H1 (cell line): ENCODE measurements at regions not wholly inside any gene's neighbourhood (a gene's known extent, or its start where the extent isn't known, plus 50 kb on each side); places are given as distances from the start of the nearest gene placed in this dataset.

ENCODE experiments used
- CTCF ChIA-PET: fragments of 300-600 bp; sonication (Branson Sonifier 250); formaldehyde crosslinking; loops from one replicate; lab custom pipeline; 2021; ENCODE audit not compliant: partially characterized antibody; lab: Charles Lee
- POLR2A ChIA-PET: fragments of 300-600 bp; sonication (Branson Sonifier 250); formaldehyde crosslinking; loops from one replicate; lab custom pipeline; 2021; ENCODE audit warnings: inconsistent platforms; ENCODE audit not compliant: partially characterized antibody; lab: Charles Lee
- DNase-seq, 2 experiments: peaks; one replicate each; pipeline versions ENCODE4 v3.0.0 to v3.0.0-alpha.2; 2010 to 2022; ENCODE audit warnings: low spot score in 2 of 2, low read depth in 1 of 2, mixed read lengths in 1 of 2
- FAIRE-seq: peaks from 2 replicates; lab custom pipeline; 2011; peaks lifted over from hg19 to GRCh38; lab: Jason Lieb, UNC
- H2AFZ ChIP-seq: 2 replicates; pipeline ENCODE4 v1.8.1; 2012; ENCODE audit warnings: low read length, inconsistent platforms
- H2AK5ac ChIP-seq: 2 replicates; pipeline ENCODE4 v1.6.1; 2013; ENCODE audit warnings: low read depth, low read length
- H2BK120ac ChIP-seq: replicated peaks from 2 replicates; pipeline ENCODE3; 2013; ENCODE audit warnings: low read depth, low read length, inconsistent platforms
- H2BK12ac ChIP-seq: 2 replicates; pipeline ENCODE4 v1.6.1; 2013; ENCODE audit warnings: low read depth, low read length
- H2BK15ac ChIP-seq: 2 replicates; pipeline ENCODE4 v1.6.1; 2013; ENCODE audit warnings: low read length
- H2BK20ac ChIP-seq: 2 replicates; pipeline ENCODE4 v1.6.1; 2013; ENCODE audit warnings: low read length
- H2BK5ac ChIP-seq: 2 replicates; pipeline ENCODE4 v1.6.1; 2013; ENCODE audit warnings: low read depth, low read length
- H3K14ac ChIP-seq: 2 replicates; pipeline ENCODE4 v1.6.1; 2013; ENCODE audit warnings: inconsistent platforms; ENCODE audit not compliant: insufficient read length
- H3K18ac ChIP-seq: 2 replicates; pipeline ENCODE4 v1.6.1; 2013; ENCODE audit warnings: low read length; ENCODE audit errors: extremely low read depth
- H3K23ac ChIP-seq: 2 replicates; pipeline ENCODE4 v1.6.1; 2013; ENCODE audit warnings: inconsistent platforms; ENCODE audit not compliant: insufficient read length
- H3K23me2 ChIP-seq: 2 replicates; pipeline ENCODE4 v1.6.1; 2013; ENCODE audit warnings: low read depth, low read length
- H3K27ac ChIP-seq: 2 replicates; pipeline ENCODE4 v1.6.1; 2011; ENCODE audit warnings: low read depth, low read length, inconsistent platforms
- H3K27me3 ChIP-seq, 4 experiments: replicated peaks in 1 of 4; 1 replicate in 1 of 4; 2 replicates in 3 of 4; pipeline versions ENCODE4 v1.6.1 to v1.8.1; 2011 to 2013; ENCODE audit warnings: low read length in 3 of 4, mild to moderate bottlenecking in 3 of 4, inconsistent platforms in 2 of 4, mixed read lengths in 2 of 4, moderate library complexity in 1 of 4; ENCODE audit not compliant: control insufficient read depth in 3 of 4, insufficient read depth in 3 of 4; ENCODE audit errors: extremely low read depth in 1 of 4
- H3K36me3 ChIP-seq, 4 experiments: 2 replicates each; pipeline versions ENCODE4 v1.6.1 to v1.8.1; 2011 to 2013; ENCODE audit warnings: mild to moderate bottlenecking in 4 of 4, low read length in 3 of 4, moderate library complexity in 2 of 4, control low read depth in 1 of 4, inconsistent platforms in 1 of 4; ENCODE audit not compliant: insufficient read depth in 4 of 4, control insufficient read depth in 2 of 4
- H3K4ac ChIP-seq: replicated peaks from 2 replicates; pipeline ENCODE3; 2013; ENCODE audit warnings: low read length, low read depth, mixed read lengths, inconsistent platforms; ENCODE audit not compliant: insufficient read length
- H3K4me1 ChIP-seq, 4 experiments: replicated peaks in 1 of 4; 1 replicate in 1 of 4; 2 replicates in 3 of 4; pipeline versions ENCODE4 v1.6.1 to v1.8.1; 2011 to 2013; ENCODE audit warnings: low read length in 3 of 4, inconsistent platforms in 2 of 4, mixed read lengths in 1 of 4; ENCODE audit not compliant: insufficient read depth in 4 of 4, control insufficient read depth in 3 of 4
- H3K4me2 ChIP-seq, 2 experiments: 2 replicates each; pipeline versions ENCODE4 v1.6.1 to v1.8.1; 2011 to 2013; ENCODE audit warnings: low read depth in 2 of 2, low read length in 2 of 2, control low read depth in 1 of 2, inconsistent platforms in 1 of 2, mild to moderate bottlenecking in 1 of 2; ENCODE audit not compliant: insufficient read depth in 1 of 2
- H3K4me3 ChIP-seq, 4 experiments: fragments of 200-600, 300-600 bp in 1 of 4; sonication (generic), shearing (Covaris generic), sonication (Bioruptor Twin) in 1 of 4; 2 replicates each; pipeline versions ENCODE4 v1.5.1 to v1.8.1; 2011 to 2016; ENCODE audit warnings: low read length in 4 of 4, low read depth in 3 of 4, control low read depth in 2 of 4, inconsistent platforms in 2 of 4, mild to moderate bottlenecking in 2 of 4, mixed read lengths in 1 of 4, moderate library complexity in 1 of 4; ENCODE audit not compliant: insufficient read depth in 2 of 4; ENCODE audit errors: extremely low read depth in 1 of 4
- H3K56ac ChIP-seq: replicated peaks from 2 replicates; pipeline ENCODE3; 2013; ENCODE audit warnings: low read depth, mild to moderate bottlenecking, mixed read lengths, low read length, inconsistent platforms; ENCODE audit not compliant: insufficient read length
- H3K79me1 ChIP-seq: 2 replicates; pipeline ENCODE4 v1.6.1; 2013; ENCODE audit warnings: low read depth, low read length, control low read depth
- H3K79me2 ChIP-seq, 2 experiments: 2 replicates each; pipeline versions ENCODE4 v1.6.1 to v1.8.1; 2012 to 2013; ENCODE audit warnings: low read length in 2 of 2, mild to moderate bottlenecking in 2 of 2, inconsistent platforms in 1 of 2; ENCODE audit not compliant: insufficient read depth in 2 of 2, control insufficient read depth in 1 of 2
- H3K9ac ChIP-seq, 4 experiments: replicated peaks in 1 of 4; 1 replicate in 1 of 4; 2 replicates in 3 of 4; pipeline versions ENCODE4 v1.6.1 to v1.8.1; 2011 to 2013; ENCODE audit warnings: low read depth in 3 of 4, low read length in 3 of 4, control low read depth in 2 of 4, mild to moderate bottlenecking in 2 of 4, moderate library complexity in 2 of 4, inconsistent platforms in 1 of 4; ENCODE audit errors: extremely low read depth in 1 of 4
- H3K9me3 ChIP-seq, 2 experiments: 2 replicates each; pipeline versions ENCODE4 v1.6.1 to v1.8.1; 2012 to 2013; ENCODE audit warnings: mild to moderate bottlenecking in 2 of 2, moderate library complexity in 2 of 2, control low read depth in 1 of 2, inconsistent platforms in 1 of 2, low read depth in 1 of 2, low read length in 1 of 2, mixed read lengths in 1 of 2; ENCODE audit not compliant: insufficient read depth in 2 of 2
- H4K20me1 ChIP-seq, 2 experiments: replicated peaks in 1 of 2; 2 replicates each; pipeline versions ENCODE3 to v1.8.1; 2011 to 2013; ENCODE audit warnings: inconsistent platforms in 2 of 2, low read length in 2 of 2, mild to moderate bottlenecking in 1 of 2; ENCODE audit not compliant: insufficient read depth in 2 of 2, control insufficient read depth in 1 of 2
- H4K5ac ChIP-seq: 2 replicates; pipeline ENCODE4 v1.6.1; 2013; ENCODE audit warnings: low read length, low read depth, mixed read lengths, inconsistent platforms; ENCODE audit not compliant: insufficient read length
- H4K8ac ChIP-seq: 2 replicates; pipeline ENCODE4 v1.8.0; 2013; ENCODE audit warnings: mild to moderate bottlenecking, moderate library complexity, low read length, inconsistent platforms; ENCODE audit not compliant: insufficient read depth; ENCODE audit errors: extremely low read depth
- H4K91ac ChIP-seq: replicated peaks from 2 replicates; pipeline ENCODE3; 2013; ENCODE audit warnings: low read length, mixed read lengths, inconsistent platforms; ENCODE audit not compliant: insufficient read length
- BCL11A ChIP-seq, 2 experiments: IDR thresholded peaks; one replicate each; pipeline ENCODE4 v1.6.1; 2011; ENCODE audit warnings: low read depth in 2 of 2, low read length in 2 of 2, mild to moderate bottlenecking in 2 of 2
- EP300 ChIP-seq, 2 experiments: IDR thresholded peaks; 1 replicate in 1 of 2; 2 replicates in 1 of 2; pipeline ENCODE4 v1.6.1; 2011 to 2012; ENCODE audit warnings: low read depth in 2 of 2, low read length in 2 of 2, mild to moderate bottlenecking in 2 of 2, borderline replicate concordance in 1 of 2, inconsistent platforms in 1 of 2, moderate library complexity in 1 of 2
- KDM4A ChIP-seq: IDR thresholded peaks from one replicate; pipeline ENCODE4 v1.7.1; 2012; ENCODE audit warnings: low read depth, mild to moderate bottlenecking, moderate library complexity, low read length, inconsistent platforms; ENCODE audit not compliant: severe bottlenecking
- PHF8 ChIP-seq: fragments of 200-600 bp; sonication (generic); conservative IDR thresholded peaks from 2 replicates; pipeline ENCODE4 v1.7.1; 2012; ENCODE audit warnings: low read depth, mild to moderate bottlenecking, inconsistent platforms, low read length, moderate library complexity
- RFX5 ChIP-seq: IDR thresholded peaks from 2 replicates; pipeline ENCODE4 v1.6.1; 2011; ENCODE audit warnings: low read depth, low read length, improper control_type of control experiment, borderline replicate concordance
- WGBS, 2 experiments: shearing (Covaris generic) in 1 of 2; methylation state at CpG; one replicate each; pipeline versions ENCODE4 v1.1.6 to v1.1.7; 2013 to 2015; ENCODE audit warnings: low lambda C conversion rate in 2 of 2, mixed read lengths in 2 of 2, inconsistent platforms in 1 of 2, low coverage in 1 of 2, missing lambda C conversion rate in 1 of 2; ENCODE audit not compliant: insufficient replicate concordance in 2 of 2, insufficient coverage in 1 of 2, insufficient read length in 1 of 2; ENCODE audit errors: extremely low coverage in 1 of 2, missing lambda C conversion rate in 1 of 2; 5-methylcytosine and 5-hydroxymethylcytosine counted together
- TF ChIP-seq, protein P1 (sequence below): IDR thresholded peaks from 2 replicates; pipeline ENCODE4 v1.6.1; 2011; ENCODE audit warnings: low read length, improper control_type of control experiment

DNA sequence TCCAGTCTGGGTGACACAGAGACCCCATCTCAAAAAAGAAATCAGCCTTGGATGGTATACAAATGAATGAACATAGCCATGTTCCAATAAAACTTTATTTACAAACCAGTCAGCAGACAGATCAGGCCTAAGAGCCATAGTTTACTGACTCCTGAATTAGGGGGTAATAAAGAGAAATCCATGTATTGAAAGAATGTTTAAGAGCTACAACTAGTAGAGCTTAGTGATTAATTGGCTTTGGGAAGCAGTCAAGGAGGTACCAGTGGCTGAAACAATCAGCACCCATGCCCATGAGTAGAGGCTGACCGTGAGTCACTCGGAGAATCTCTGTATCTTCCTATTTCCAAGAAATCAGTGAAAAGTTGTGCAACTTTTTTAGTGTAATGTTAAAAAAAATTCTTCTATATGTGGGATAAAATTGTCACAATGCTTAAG is 223.6 kb upstream of the RREB1 start:
- no peak for TF ChIP-seq KDM4A
- no peak for TF ChIP-seq EP300 (IDR thresholded peaks at IDR 0.05; ENCODE audit: borderline replicate concordance in 1 of 2, low read depth in 2 of 2, low read length in 2 of 2)
- TF ChIP-seq, protein P1, sequence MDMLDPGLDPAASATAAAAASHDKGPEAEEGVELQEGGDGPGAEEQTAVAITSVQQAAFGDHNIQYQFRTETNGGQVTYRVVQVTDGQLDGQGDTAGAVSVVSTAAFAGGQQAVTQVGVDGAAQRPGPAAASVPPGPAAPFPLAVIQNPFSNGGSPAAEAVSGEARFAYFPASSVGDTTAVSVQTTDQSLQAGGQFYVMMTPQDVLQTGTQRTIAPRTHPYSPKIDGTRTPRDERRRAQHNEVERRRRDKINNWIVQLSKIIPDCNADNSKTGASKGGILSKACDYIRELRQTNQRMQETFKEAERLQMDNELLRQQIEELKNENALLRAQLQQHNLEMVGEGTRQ, result no peak
- TF ChIP-seq BCL11A (IDR thresholded peaks at IDR 0.05; ENCODE audit: low read depth in 2 of 2, low read length in 2 of 2), result no peak
- no peak for TF ChIP-seq PHF8
- no peak for TF ChIP-seq RFX5
- TF ChIP-seq, all 59 proteins: peak for 0
- no peak overlapping the region for H3K27ac ChIP-seq
- H3K79me1 ChIP-seq, result no peaks in the 10 kb centered on the region
- DNase-seq, result no peak
- no peak overlapping the region for H3K14ac ChIP-seq
- no peak overlapping the region for H2AFZ ChIP-seq
- H4K8ac ChIP-seq, result no peak overlapping the region
- no peak overlapping the region for H2BK20ac ChIP-seq
- H3K4ac ChIP-seq, result no peak overlapping the region
- FAIRE-seq, result no peak
- H3K56ac ChIP-seq, result no peak overlapping the region
- H3K4me3 ChIP-seq, result no peak overlapping the region
- no peak overlapping the region for H2BK5ac ChIP-seq
- no peak overlapping the region for H4K5ac ChIP-seq
- H2AK5ac ChIP-seq, result no peak overlapping the region
- 50% methylated on average over 2 of the region's 2 CpGs; no CpG with 5 or more reads in 1 of the 2 experiments for WGBS, 2 experiments
- H3K9ac ChIP-seq, result no peak overlapping the region
- H3K23me2 ChIP-seq, result no peaks in the 10 kb centered on the region; the same call in 1 of the 2 replicates
- H3K23ac ChIP-seq, result no peak overlapping the region
- no peak overlapping the region for H3K4me2 ChIP-seq
- no peak overlapping the region for H2BK12ac ChIP-seq
- no peak overlapping the region for H2BK15ac ChIP-seq
- H3K27me3 ChIP-seq, result 0 out of 7 replicates have a peak, but pooled peaks cover 0 to 3% (median 0%) of the 10 kb centered on the region in 4 experiments
- H3K9me3 ChIP-seq, result no peaks in the 10 kb centered on the region
- H3K18ac ChIP-seq, result no peak overlapping the region
- ChIA-PET POLR2A (no interaction called here), CTCF (no interaction called here)
- peaks cover 0 to 5% (median 2%) of the 10 kb centered on the region in 4 experiments; a peak in 4 of 7 replicates for H3K4me1 ChIP-seq
- H3K36me3 ChIP-seq, result no peaks in the 10 kb centered on the region
- H4K91ac ChIP-seq, result no peak overlapping the region
- no peaks in the 10 kb centered on the region for H4K20me1 ChIP-seq
- no peaks in the 10 kb centered on the region for H3K79me2 ChIP-seq
- H2BK120ac ChIP-seq, result no peak overlapping the region
